ENCODE measurements at regions not wholly inside any gene's neighbourhood (a gene's known extent, or its start where the extent isn't known, plus 50 kb on each side); places are given as distances from the start of the nearest gene placed in this dataset.
"Not testable (repeated sequence)": the region's sequence is repeated elsewhere in the genome, so short reads cannot be mapped to it uniquely, and the experiment has no call there.

- DNase-seq = no peak
Observed at GRCh38 chr16:60087530-60087929, 1353.4 kb upstream of the GOT2 start.

- not testable (repeated sequence) for DNase-seq
Observed at GRCh38 chr16:60078819-60079218, 1344.7 kb upstream of the GOT2 start.

GRCh38 chr16:60077861-60078260 is 1343.7 kb upstream of the GOT2 start:
- no peak for DNase-seq

- no peak for DNase-seq
Observed at GRCh38 chr16:60074378-60074777, 1340.3 kb upstream of the GOT2 start.

DNA sequence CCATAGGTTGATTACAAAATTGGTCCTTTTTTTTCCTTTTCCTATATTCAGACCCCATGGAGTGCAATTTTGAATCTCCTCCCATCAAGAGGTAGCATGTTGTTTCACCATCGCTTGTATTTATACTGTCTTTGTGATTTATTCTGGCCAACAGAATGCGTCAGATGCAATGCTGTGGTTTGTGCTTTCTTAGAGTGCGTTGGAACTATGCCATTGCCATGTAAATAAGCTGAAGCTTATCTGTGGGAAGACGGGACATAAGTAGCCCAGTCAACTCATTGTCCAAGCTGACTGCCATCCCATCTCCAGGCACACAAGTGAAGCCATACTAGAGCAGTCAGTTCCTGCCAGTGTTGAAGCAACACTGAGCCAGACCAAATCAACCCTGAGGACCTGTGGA is 1339.3 kb upstream of the GOT2 start:
- no peak for DNase-seq

- DNase-seq = no peak
Observed at GRCh38 chr16:60064026-60064425, 1329.9 kb upstream of the GOT2 start.

- no peak for DNase-seq
Observed at GRCh38 chr16:60061396-60061795, 1327.3 kb upstream of the GOT2 start.

DNA sequence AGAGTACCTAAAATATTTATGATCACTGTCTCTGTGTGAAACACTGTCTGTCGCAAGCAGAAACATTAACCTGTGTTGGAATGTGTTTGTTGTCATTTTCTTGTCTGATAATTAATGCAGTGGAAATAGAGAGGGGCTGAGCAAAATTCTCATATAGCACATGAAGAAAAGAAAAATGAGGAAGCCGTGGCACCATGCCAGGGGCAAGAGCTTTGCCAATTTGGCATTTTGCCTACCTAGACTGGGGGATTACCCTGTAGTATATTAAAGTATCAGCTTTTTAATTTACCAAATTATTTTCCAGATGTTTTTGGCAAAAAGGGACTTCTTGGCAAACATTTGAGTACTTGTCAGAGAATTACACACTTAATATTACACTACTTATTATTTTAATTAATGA is 1326.6 kb upstream of the GOT2 start:
- no peak for DNase-seq

GRCh38 chr16:60059141-60059540 is 1325.0 kb upstream of the GOT2 start:
- DNase-seq = no peak

DNA sequence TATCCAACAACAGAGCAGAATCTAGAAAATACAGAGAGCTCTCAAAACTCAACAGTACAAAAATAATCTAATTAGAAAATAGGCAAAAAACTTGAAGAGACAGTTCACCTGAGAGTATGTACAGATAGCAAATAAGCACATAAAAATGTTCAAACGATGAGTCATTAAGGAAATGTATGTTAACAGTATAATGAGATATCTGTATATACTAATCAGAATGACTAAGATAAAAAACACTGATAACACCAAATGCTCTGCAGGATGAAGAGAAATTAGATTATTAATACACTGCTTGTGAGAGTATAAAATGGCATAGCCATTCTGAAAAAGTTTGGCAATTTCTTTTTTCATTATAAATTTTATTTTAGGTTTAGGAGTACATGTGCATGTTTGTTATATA is 1307.6 kb upstream of the GOT2 start:
- no peak for DNase-seq

- DNase-seq = no peak
Observed at GRCh38 chr16:60031740-60032139, 1297.6 kb upstream of the GOT2 start.

GRCh38 chr16:60027351-60027750 is 1293.2 kb upstream of the GOT2 start:
- DNase-seq = no peak

GRCh38 chr16:60013076-60013475 is 1279.0 kb upstream of the GOT2 start:
- no peak for DNase-seq

DNA sequence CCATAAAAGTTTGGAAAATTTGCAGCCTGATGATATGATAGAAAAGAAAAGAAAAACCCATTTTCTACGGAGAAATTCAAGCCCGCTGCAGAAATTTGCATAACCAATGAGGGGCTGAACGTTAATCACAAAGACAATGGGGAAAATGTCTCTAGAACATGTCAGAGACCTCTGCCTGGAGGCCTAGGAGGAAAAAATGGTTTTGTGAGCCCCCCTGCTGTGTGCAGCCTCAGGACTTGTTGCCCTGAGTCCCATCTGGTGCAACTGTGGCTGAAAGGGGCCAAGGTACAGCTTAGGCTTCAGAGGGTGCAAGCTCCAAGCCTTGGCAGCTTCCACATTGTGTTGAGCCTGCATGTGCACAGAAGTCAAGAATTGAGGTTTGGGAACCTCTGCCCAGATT is 1267.4 kb upstream of the GOT2 start:
- no peak for DNase-seq

GRCh38 chr16:59997706-59998105 is 1263.6 kb upstream of the GOT2 start:
- DNase-seq = no peak

DNA sequence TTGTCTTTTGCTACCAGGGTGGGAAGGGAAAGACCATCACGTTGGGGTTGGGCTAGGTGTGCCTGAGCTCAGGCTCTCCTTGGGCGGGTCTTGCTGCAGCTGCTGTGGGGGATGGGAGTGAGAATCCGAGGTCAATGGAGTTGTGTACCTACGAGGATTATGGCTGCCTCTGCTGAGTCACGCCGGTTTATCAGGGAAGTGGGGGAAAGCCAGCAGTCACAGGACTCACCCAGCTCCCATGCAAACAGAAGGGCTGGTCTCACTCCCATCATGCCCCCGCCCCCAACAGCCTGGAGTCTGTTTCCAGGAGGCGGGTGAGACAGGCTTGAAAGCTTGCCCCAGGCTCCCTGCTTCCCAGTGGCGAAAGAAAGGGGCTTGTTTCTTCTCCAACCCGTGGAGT is 1259.0 kb upstream of the GOT2 start:
- no peak for DNase-seq

DNA sequence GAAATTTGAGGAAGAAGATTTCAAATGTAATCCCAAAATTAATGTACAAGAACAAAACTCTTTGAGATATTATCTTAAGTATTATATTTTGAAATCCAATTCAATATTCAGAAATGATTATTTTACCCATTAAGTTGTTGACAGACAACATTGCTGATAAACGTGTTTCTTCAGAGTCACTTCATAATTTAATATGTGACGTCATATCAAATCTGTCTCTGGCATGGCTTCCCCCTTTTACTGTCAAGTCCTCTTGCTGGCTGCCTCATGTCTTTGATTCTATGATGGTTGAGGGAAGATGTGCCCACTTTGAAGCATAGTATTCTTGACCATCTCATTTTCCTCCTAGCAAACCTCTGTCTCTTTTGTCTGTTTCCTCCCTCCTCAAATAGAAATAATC is 1257.1 kb upstream of the GOT2 start:
- no peak for DNase-seq

- DNase-seq = no peak
Observed at GRCh38 chr16:59988591-59988990, 1254.5 kb upstream of the GOT2 start.

DNA sequence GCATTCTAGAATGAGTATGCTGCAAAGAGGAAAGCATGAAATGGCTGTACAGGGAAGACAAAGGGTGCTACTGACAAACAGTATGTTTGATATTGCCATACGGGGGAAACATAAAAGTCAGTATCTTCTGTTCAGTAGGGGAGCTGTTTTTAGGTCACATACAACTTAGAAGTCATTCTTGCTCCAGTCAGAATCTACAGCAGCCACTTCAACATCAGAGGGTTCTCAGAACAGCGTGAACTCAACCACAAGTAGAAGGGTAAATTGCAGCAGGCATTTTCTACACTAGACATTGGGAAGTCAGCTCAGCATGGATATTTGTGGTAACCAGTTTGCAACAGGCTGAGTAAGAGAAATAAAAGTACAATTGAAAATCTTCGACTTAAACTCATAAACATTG is 1241.8 kb upstream of the GOT2 start:
- no peak for DNase-seq

- DNase-seq = no peak
Observed at GRCh38 chr16:59973966-59974365, 1239.8 kb upstream of the GOT2 start.

DNA sequence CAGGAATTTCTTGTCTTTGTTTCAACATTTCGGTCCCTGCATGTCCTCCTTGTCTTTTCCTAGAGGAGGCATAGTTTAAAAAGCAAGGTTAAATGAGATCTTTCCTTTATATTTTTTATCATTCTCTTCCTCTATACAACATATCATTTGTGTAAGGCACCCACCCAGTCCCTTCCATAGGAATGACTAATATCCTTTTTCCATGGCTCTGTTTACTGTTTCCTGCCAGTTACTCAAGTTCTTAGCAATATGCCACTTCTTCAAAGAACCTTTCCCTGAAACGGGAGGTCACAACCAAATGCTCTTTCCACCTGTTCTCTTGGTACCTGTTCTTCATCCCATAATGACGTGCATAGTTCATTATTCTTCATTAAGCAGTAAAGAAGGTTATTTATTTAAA is 1237.1 kb upstream of the GOT2 start:
- no peak for DNase-seq

GRCh38 chr16:59964232-59964924 is 1230.3 kb upstream of the GOT2 start:
- no peak for DNase-seq

GRCh38 chr16:59959311-59959710 is 1225.2 kb upstream of the GOT2 start:
- no peak for DNase-seq

GRCh38 chr16:59950431-59950830 is 1216.3 kb upstream of the GOT2 start:
- no peak for DNase-seq

DNA sequence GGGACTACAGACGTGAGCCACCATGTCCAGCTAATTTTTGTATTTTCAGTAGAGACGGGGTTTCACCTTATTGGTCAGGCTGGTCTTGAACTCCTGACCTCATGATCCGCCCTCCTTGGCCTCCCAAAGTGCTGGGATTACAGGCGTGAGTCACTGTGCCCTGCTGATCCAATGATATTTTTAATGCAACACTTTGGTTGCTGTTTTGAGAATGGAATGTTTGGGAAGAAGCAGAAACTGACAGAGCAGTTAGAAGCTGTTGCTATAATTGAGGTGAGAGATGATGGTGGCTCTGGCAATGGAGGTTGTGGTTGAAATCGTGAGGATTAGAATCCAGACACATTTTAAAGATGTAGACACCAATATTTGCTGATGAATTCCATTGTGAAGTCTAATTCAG is 1209.9 kb upstream of the GOT2 start:
- not testable (repeated sequence) for DNase-seq

- no peak for DNase-seq
Observed at GRCh38 chr16:59941594-59941993, 1207.5 kb upstream of the GOT2 start.

Data from CD4-positive, alpha-beta T cell treated with Interleukin-10 for 1 hour (primary cell).